Fibroblast of villous mesenchyme (primary cell): ENCODE measurements at regions not wholly inside any gene's neighbourhood (a gene's known extent, or its start where the extent isn't known, plus 50 kb on each side); places are given as distances from the start of the nearest gene placed in this dataset.

Source experiments
- DNase-seq: peaks from one replicate; pipeline ENCODE4 v3.0.0-alpha.2; 2010; ENCODE audit warnings: low read depth
- H3K4me3 ChIP-seq: 2 replicates; pipeline ENCODE4 v1.5.1; 2011; ENCODE audit warnings: low read depth, mild to moderate bottlenecking, low read length
- TF ChIP-seq, protein P1 (sequence below): IDR thresholded peaks from 2 replicates; pipeline ENCODE4 v1.5.1; 2012; ENCODE audit warnings: low read depth, mild to moderate bottlenecking, low read length; ENCODE audit not compliant: insufficient read depth

DNA sequence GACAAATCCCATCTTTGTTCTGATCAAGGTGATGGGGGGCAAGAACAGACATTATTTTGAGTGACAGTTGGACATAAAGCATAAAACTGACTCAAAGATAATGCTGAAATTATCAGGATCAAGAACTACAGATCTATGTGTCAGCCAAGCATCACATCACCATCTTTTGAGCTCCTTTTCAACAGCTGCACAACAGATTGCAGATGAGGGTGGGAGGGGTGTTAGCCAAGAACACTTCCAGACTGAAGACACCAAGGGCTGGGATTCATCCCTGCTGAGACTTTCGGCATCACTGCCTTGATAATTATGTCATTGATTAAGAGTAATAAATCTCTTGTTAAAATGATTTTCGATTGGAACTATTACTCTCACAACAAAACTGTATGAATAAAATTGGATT, 191.5 kb upstream of the NETO1 start:
- no peak for DNase-seq
- no peak overlapping the region for H3K4me3 ChIP-seq
- TF ChIP-seq, protein P1, sequence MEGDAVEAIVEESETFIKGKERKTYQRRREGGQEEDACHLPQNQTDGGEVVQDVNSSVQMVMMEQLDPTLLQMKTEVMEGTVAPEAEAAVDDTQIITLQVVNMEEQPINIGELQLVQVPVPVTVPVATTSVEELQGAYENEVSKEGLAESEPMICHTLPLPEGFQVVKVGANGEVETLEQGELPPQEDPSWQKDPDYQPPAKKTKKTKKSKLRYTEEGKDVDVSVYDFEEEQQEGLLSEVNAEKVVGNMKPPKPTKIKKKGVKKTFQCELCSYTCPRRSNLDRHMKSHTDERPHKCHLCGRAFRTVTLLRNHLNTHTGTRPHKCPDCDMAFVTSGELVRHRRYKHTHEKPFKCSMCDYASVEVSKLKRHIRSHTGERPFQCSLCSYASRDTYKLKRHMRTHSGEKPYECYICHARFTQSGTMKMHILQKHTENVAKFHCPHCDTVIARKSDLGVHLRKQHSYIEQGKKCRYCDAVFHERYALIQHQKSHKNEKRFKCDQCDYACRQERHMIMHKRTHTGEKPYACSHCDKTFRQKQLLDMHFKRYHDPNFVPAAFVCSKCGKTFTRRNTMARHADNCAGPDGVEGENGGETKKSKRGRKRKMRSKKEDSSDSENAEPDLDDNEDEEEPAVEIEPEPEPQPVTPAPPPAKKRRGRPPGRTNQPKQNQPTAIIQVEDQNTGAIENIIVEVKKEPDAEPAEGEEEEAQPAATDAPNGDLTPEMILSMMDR = no peak

DNA sequence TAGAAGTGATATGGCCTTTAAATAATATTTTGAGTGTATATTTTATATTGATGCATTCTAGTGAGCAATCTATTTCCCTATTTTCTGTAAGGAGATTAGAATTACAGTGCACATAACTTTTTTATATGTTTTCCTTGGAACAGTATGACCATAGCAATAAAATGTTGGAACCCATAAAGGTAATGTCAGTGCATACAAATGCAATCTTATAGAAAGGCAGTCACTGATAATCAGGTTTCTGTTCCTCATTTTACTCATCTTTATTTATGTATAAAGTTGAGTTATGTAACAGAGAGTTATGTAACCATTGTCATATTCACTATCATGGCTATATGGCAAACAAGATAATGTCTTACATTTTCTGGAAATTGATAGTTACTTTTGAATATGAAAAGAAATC, 179.9 kb upstream of the NETO1 start:
- H3K4me3 ChIP-seq = no peak overlapping the region
- TF ChIP-seq, protein P1 = no peak
- no peak for DNase-seq

DNA sequence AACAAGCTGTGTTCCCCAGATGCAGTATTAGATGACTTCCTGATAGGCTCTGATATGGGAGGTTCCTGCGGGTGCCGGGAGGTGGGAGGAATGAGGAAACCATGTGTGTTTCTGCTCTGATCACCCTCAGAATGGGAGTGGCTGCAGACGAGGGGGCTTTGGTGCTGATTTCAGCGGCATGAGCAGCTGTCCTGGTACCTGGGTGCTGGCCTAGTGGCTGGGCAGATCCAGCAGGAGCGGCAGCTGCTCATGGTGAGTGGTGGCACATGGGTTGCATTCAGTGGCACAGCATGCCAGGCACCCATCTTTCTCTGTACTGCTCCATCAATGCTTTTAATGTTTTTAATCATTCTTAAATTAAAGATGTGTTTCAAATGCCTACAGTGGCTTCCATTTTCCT, 177.2 kb upstream of the NETO1 start:
- DNase-seq = no peak
- TF ChIP-seq, protein P1 = no peak
- H3K4me3 ChIP-seq = no peak overlapping the region

GRCh38 chr18:73043611-73044010, 175.8 kb upstream of the NETO1 start:
- TF ChIP-seq, protein P1 = no peak
- no peak overlapping the region for H3K4me3 ChIP-seq
- DNase-seq = no peak

GRCh38 chr18:73043211-73043610, 175.4 kb upstream of the NETO1 start:
- no peak for DNase-seq
- TF ChIP-seq, protein P1 = no peak
- no peak overlapping the region for H3K4me3 ChIP-seq

GRCh38 chr18:73040247-73040646, 172.5 kb upstream of the NETO1 start:
- DNase-seq = no peak
- TF ChIP-seq, protein P1 = no peak
- no peak overlapping the region for H3K4me3 ChIP-seq

DNA sequence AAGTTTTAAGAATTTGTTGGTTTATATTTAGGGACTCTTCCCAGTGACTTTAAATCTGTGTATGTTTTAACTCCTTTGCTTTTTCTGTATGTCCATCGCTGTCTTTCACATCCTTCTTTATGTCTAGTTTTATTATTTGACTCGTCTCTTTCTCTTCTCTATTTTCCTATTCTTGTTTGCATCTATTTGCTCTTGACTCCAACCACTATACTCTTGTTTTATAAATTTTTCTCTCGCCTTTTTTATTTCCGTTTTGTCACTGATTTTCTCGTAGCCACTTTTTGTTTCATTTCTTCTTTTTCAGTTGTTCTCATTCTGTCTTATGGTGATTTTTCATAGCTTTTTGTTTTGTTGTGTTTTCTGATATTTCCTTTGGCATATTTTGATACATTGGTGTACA, 170.5 kb upstream of the NETO1 start:
- no peak for DNase-seq

More for the DNA sequence above, 170.5 kb upstream of the NETO1 start:
- no peak overlapping the region for H3K4me3 ChIP-seq
- TF ChIP-seq, protein P1 = no peak
